Panc1 (cell line): ENCODE measurements at regions not wholly inside any gene's neighbourhood (a gene's known extent, or its start where the extent isn't known, plus 50 kb on each side); places are given as distances from the start of the nearest gene placed in this dataset.

Source experiments
- ATAC-seq: fragments of 200-7000 bp; cut with Tn5 transposase; 2 replicates; pipeline ENCODE4 v1.9.1; 2020; ENCODE audit warnings: mild to moderate bottlenecking, moderate library complexity
- BruUV-seq: library from RNA; stranded (reverse); fragments of 400-500 nt; replicated peaks from 2 replicates; lab custom pipeline; 2021; lab: Mats Ljungman, UMichigan
- CTCF ChIA-PET: fragments of 300-600 bp; sonication (Branson Sonifier 250); formaldehyde crosslinking; loops from one replicate; lab custom pipeline; 2022; ENCODE audit warnings: antibody characterized with exemption; lab: Charles Lee
- POLR2A ChIA-PET: fragments of 300-600 bp; sonication (Branson Sonifier 250); formaldehyde crosslinking; loops from one replicate; lab custom pipeline; 2022; ENCODE audit warnings: antibody characterized with exemption; lab: Charles Lee
- DNase-seq: peaks from one replicate; pipeline ENCODE4 v3.0.0-alpha.2; 2010; ENCODE audit warnings: low read depth, low spot score
- H3K27ac ChIP-seq: 2 replicates; pipeline ENCODE4 v1.5.1; 2011; ENCODE audit warnings: mild to moderate bottlenecking, low read length, inconsistent platforms
- H3K27me3 ChIP-seq: fragments of 200-500 bp; sonication (Bioruptor generic); 2 replicates; pipeline ENCODE4 v1.6.0; 2014; ENCODE audit warnings: low read length, inconsistent platforms; ENCODE audit not compliant: control insufficient read depth, insufficient read depth
- H3K36me3 ChIP-seq: fragments of 200-500 bp; sonication (Bioruptor generic); 2 replicates; pipeline ENCODE4 v1.5.1; 2014; ENCODE audit warnings: inconsistent platforms, mild to moderate bottlenecking, low read length, moderate library complexity; ENCODE audit not compliant: control insufficient read depth, insufficient read depth
- H3K4me1 ChIP-seq: 2 replicates; pipeline ENCODE4 v1.5.1; 2011; ENCODE audit warnings: inconsistent platforms, mild to moderate bottlenecking, low read length, moderate library complexity; ENCODE audit not compliant: control insufficient read depth, insufficient read depth
- H3K4me3 ChIP-seq, 2 experiments: 2 replicates each; pipeline ENCODE4 v1.5.1; 2011 to 2012; ENCODE audit warnings: low read depth in 2 of 2, low read length in 2 of 2, mild to moderate bottlenecking in 2 of 2, inconsistent platforms in 1 of 2, moderate library complexity in 1 of 2
- H3K9me3 ChIP-seq: fragments of 200-500 bp; sonication (Bioruptor generic); 2 replicates; pipeline ENCODE4 v1.5.1; 2014; ENCODE audit warnings: low read depth, mild to moderate bottlenecking, inconsistent platforms, low read length, moderate library complexity; ENCODE audit not compliant: control insufficient read depth, insufficient read depth
- CTCF ChIP-seq: fragments of 450-650 bp; IDR thresholded peaks from 2 replicates; pipeline ENCODE4 v1.5.1; 2017; ENCODE audit warnings: mild to moderate bottlenecking
- POLR2AphosphoS5 ChIP-seq: IDR thresholded peaks from 2 replicates; pipeline ENCODE4 v1.6.1; 2012; ENCODE audit warnings: mild to moderate bottlenecking, low read depth, low read length, moderate library complexity
- REST ChIP-seq, 2 experiments: IDR thresholded peaks; 2 replicates each; pipeline ENCODE4 v1.6.1; 2011 to 2012; ENCODE audit warnings: low read depth in 2 of 2, control low read depth in 1 of 2, low read length in 1 of 2, mild to moderate bottlenecking in 1 of 2, moderate library complexity in 1 of 2; ENCODE audit not compliant: insufficient read depth in 1 of 2
- SIN3A ChIP-seq: IDR thresholded peaks from 2 replicates; pipeline ENCODE4 v1.6.1; 2012; ENCODE audit warnings: low read depth, mild to moderate bottlenecking, low read length, moderate library complexity, borderline replicate concordance; ENCODE audit not compliant: insufficient read depth
- TCF7L2 ChIP-seq: IDR thresholded peaks from 2 replicates; pipeline ENCODE4 v1.6.1; 2011; ENCODE audit warnings: mild to moderate bottlenecking, low read depth, low read length, inconsistent platforms
- in situ Hi-C: cut with HindIII; loops from 2 replicates; pipeline ENCODE4 v1.10.0; 2016; ENCODE audit warnings: low sequenced_read_pairs, low pct_unique_long_range_greater_than_20kb
- intact Hi-C: fragments of 100-400 bp; cut with micrococcal nuclease; formaldehyde crosslinking; loops from one replicate; pipeline ENCODE4 v1.10.0; 2022; ENCODE audit not compliant: unreplicated experiment

GRCh38 chrX:23194885-23195554, 139.6 kb upstream of the PTCHD1 start:
- no peak overlapping the region for H3K27ac ChIP-seq
- TF ChIP-seq POLR2AphosphoS5 (no peak), CTCF (no peak), TCF7L2 (no peak)
- ChIA-PET CTCF (no interaction called here), POLR2A (no interaction called here)
- no TSS peak for BruUV-seq
- DNase-seq (no peak), ATAC-seq (no peak)
- H3K9me3 ChIP-seq, result no peaks in the 10 kb centered on the region
- in situ Hi-C loops, result no loop called here
- H3K4me3 ChIP-seq, result no peak overlapping the region
- intact Hi-C loops, result no loop called here
- no peaks in the 10 kb centered on the region for H3K27me3 ChIP-seq
- no peaks in the 10 kb centered on the region for H3K4me1 ChIP-seq
- no peaks in the 10 kb centered on the region for H3K36me3 ChIP-seq

GRCh38 chrX:23195761-23196160, 138.9 kb upstream of the PTCHD1 start:
- Histone ChIP-seq H3K27ac (no peak overlapping the region), H3K27me3 (no peaks in the 10 kb centered on the region), H3K9me3 (no peaks in the 10 kb centered on the region), H3K4me3 (no peak overlapping the region), H3K36me3 (no peaks in the 10 kb centered on the region), H3K4me1 (no peaks in the 10 kb centered on the region)
- in situ Hi-C loops, result no loop called here
- TF ChIP-seq CTCF (no peak), REST (IDR thresholded peaks at IDR 0.05; ENCODE audit: insufficient read depth in 1 of 2, low read depth in 2 of 2, low read length in 1 of 2) (no peak), SIN3A (no peak), TCF7L2 (no peak), POLR2AphosphoS5 (no peak)
- no TSS peak for BruUV-seq
- ChIA-PET POLR2A (no interaction called here), CTCF (no interaction called here)
- ATAC-seq, result no peak
- DNase-seq, result no peak
- intact Hi-C loops, result no loop called here
